IMR-90 (cell line): ENCODE measurements at regions not wholly inside any gene's neighbourhood (a gene's known extent, or its start where the extent isn't known, plus 50 kb on each side); places are given as distances from the start of the nearest gene placed in this dataset.

Experiments used
- BHLHE40 ChIP-seq: fragments of 150-350 bp; IDR thresholded peaks from 2 replicates; pipeline ENCODE4 v1.6.1; 2016; ENCODE audit warnings: mild to moderate bottlenecking, low read depth, low read length
- CHD1 ChIP-seq: IDR thresholded peaks from 2 replicates; pipeline ENCODE4 v1.6.1; 2012; ENCODE audit warnings: low read depth, low read length, improper control_type of control experiment
- MAFK ChIP-seq: IDR thresholded peaks from 2 replicates; pipeline ENCODE4 v1.6.1; 2012; ENCODE audit warnings: low read depth, low read length, improper control_type of control experiment
- MXI1 ChIP-seq: IDR thresholded peaks from 2 replicates; pipeline ENCODE4 v1.6.1; 2012; ENCODE audit warnings: low read depth, mild to moderate bottlenecking, low read length, moderate library complexity, borderline replicate concordance
- POLR2A ChIP-seq: IDR thresholded peaks from 2 replicates; pipeline ENCODE4 v1.6.1; 2012; ENCODE audit warnings: mild to moderate bottlenecking, low read depth, low read length
- RAD21 ChIP-seq: IDR thresholded peaks from 2 replicates; pipeline ENCODE4 v1.6.1; 2012; ENCODE audit warnings: low read length, improper control_type of control experiment
- TF ChIP-seq, protein P1 (sequence below): conservative IDR thresholded peaks from 2 replicates; pipeline ENCODE4 v1.5.1; 2012; ENCODE audit warnings: mild to moderate bottlenecking, low read depth, low read length, improper control_type of control experiment
- TF ChIP-seq, protein P2 (sequence below): fragments of 150-350 bp; IDR thresholded peaks from 2 replicates; pipeline ENCODE4 v1.6.1; 2016; ENCODE audit warnings: low read depth, mild to moderate bottlenecking, low read length, moderate library complexity, borderline replicate concordance
- TF ChIP-seq, protein P3 (sequence below): fragments of 150-350 bp; IDR thresholded peaks from 2 replicates; pipeline ENCODE4 v1.6.1; 2017; ENCODE audit warnings: mild to moderate bottlenecking, antibody characterized with exemption, low read length, low read depth

DNA sequence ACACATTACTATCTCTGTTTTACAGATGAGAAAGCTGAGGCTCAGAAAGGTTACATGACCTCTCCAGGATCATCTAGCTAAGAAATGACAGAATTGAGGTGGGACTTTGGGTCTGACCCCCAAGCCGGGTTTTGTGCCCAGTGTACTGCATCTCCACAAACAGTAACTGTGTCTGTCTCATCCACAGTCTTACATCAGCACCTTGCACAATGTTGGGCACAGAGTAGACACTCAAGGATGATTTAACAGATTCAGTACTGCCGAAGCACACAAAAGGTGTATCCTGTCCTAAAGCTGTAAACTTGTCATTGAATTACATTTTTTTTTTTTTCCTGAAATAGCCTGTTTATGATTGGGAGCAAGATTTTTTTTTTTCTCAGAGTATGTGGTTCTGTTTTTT, 84.8 kb downstream of the ADCYAP1 start:
- TF ChIP-seq, protein P1, sequence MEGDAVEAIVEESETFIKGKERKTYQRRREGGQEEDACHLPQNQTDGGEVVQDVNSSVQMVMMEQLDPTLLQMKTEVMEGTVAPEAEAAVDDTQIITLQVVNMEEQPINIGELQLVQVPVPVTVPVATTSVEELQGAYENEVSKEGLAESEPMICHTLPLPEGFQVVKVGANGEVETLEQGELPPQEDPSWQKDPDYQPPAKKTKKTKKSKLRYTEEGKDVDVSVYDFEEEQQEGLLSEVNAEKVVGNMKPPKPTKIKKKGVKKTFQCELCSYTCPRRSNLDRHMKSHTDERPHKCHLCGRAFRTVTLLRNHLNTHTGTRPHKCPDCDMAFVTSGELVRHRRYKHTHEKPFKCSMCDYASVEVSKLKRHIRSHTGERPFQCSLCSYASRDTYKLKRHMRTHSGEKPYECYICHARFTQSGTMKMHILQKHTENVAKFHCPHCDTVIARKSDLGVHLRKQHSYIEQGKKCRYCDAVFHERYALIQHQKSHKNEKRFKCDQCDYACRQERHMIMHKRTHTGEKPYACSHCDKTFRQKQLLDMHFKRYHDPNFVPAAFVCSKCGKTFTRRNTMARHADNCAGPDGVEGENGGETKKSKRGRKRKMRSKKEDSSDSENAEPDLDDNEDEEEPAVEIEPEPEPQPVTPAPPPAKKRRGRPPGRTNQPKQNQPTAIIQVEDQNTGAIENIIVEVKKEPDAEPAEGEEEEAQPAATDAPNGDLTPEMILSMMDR: no peak
- TF ChIP-seq BHLHE40: no peak
- TF ChIP-seq RAD21: no peak
- TF ChIP-seq CHD1: no peak
- TF ChIP-seq POLR2A: no peak
- TF ChIP-seq MAFK: no peak
- TF ChIP-seq, protein P2, sequence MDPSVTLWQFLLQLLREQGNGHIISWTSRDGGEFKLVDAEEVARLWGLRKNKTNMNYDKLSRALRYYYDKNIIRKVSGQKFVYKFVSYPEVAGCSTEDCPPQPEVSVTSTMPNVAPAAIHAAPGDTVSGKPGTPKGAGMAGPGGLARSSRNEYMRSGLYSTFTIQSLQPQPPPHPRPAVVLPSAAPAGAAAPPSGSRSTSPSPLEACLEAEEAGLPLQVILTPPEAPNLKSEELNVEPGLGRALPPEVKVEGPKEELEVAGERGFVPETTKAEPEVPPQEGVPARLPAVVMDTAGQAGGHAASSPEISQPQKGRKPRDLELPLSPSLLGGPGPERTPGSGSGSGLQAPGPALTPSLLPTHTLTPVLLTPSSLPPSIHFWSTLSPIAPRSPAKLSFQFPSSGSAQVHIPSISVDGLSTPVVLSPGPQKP: no peak
- no peak for TF ChIP-seq MXI1
- TF ChIP-seq, protein P3, sequence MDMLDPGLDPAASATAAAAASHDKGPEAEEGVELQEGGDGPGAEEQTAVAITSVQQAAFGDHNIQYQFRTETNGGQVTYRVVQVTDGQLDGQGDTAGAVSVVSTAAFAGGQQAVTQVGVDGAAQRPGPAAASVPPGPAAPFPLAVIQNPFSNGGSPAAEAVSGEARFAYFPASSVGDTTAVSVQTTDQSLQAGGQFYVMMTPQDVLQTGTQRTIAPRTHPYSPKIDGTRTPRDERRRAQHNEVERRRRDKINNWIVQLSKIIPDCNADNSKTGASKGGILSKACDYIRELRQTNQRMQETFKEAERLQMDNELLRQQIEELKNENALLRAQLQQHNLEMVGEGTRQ: no peak
